ENCODE measurements at regions not wholly inside any gene's neighbourhood (a gene's known extent, or its start where the extent isn't known, plus 50 kb on each side); places are given as distances from the start of the nearest gene placed in this dataset.

- Histone ChIP-seq H3K9me3 (no peaks in the 10 kb centered on the region), H3K4me1 (ENCODE audit: low read depth) (no peaks in the 10 kb centered on the region), H3K36me3 (ENCODE audit: low read depth) (no peaks in the 10 kb centered on the region), H3K4me3 (no peak overlapping the region)
- no peak for TF ChIP-seq CTCF (IDR thresholded peaks at IDR 0.05)
- ATAC-seq = no peak
- intact Hi-C loops (cut with DNase I, micrococcal nuclease) = no loop called here
- DNase-seq = no peak
These were observed 334.0 kb upstream of the NAV3 start for GRCh38 chr12:77496714-77497113.

GRCh38 chr12:77494296-77494695 lies 336.4 kb upstream of the NAV3 start:
- no peak for DNase-seq
- no peak for ATAC-seq
- Histone ChIP-seq H3K36me3 (ENCODE audit: low read depth) (no peaks in the 10 kb centered on the region), H3K4me1 (ENCODE audit: low read depth) (no peaks in the 10 kb centered on the region), H3K4me3 (no peak overlapping the region), H3K9me3 (no peaks in the 10 kb centered on the region)
- intact Hi-C loops (cut with DNase I, micrococcal nuclease) = no loop called here
- no peak for TF ChIP-seq CTCF (IDR thresholded peaks at IDR 0.05)

- Histone ChIP-seq H3K4me3 (no peak overlapping the region), H3K4me1 (ENCODE audit: low read depth) (no peaks in the 10 kb centered on the region), H3K36me3 (ENCODE audit: low read depth) (no peaks in the 10 kb centered on the region), H3K9me3 (no peaks in the 10 kb centered on the region)
- intact Hi-C loops (cut with DNase I, micrococcal nuclease) = no loop called here
- no peak for TF ChIP-seq CTCF (IDR thresholded peaks at IDR 0.05)
- ATAC-seq = no peak
- no peak for DNase-seq
These were observed 337.2 kb upstream of the NAV3 start for GRCh38 chr12:77493302-77494168.

GRCh38 chr12:77492536-77492935 lies 338.2 kb upstream of the NAV3 start:
- H3K9me3 ChIP-seq = no peaks in the 10 kb centered on the region
- H3K36me3 ChIP-seq (ENCODE audit: low read depth) = no peaks in the 10 kb centered on the region
- ATAC-seq = no peak
- DNase-seq = no peak
- intact Hi-C loops (cut with DNase I, micrococcal nuclease) = no loop called here
- no peaks in the 10 kb centered on the region for H3K4me1 ChIP-seq (ENCODE audit: low read depth)
- no peak for TF ChIP-seq CTCF (IDR thresholded peaks at IDR 0.05)
- no peak overlapping the region for H3K4me3 ChIP-seq

- intact Hi-C loops (cut with DNase I, micrococcal nuclease) = no loop called here
- no peak for TF ChIP-seq CTCF (IDR thresholded peaks at IDR 0.05)
- Histone ChIP-seq H3K36me3 (ENCODE audit: low read depth) (no peaks in the 10 kb centered on the region), H3K9me3 (no peaks in the 10 kb centered on the region), H3K4me1 (ENCODE audit: low read depth) (no peaks in the 10 kb centered on the region), H3K4me3 (no peak overlapping the region)
- DNase-seq (no peak), ATAC-seq (no peak)
These were observed 341.2 kb upstream of the NAV3 start for GRCh38 chr12:77489331-77489970.

Data from mucosa of descending colon (tissue), 3 donors.